IMR-90 (cell line): ENCODE measurements at regions not wholly inside any gene's neighbourhood (a gene's known extent, or its start where the extent isn't known, plus 50 kb on each side); places are given as distances from the start of the nearest gene placed in this dataset.

Source experiments
- ATAC-seq: fragments of 200-7000 bp; cut with Tn5 transposase; 2 replicates; pipeline ENCODE4 v1.9.1; 2020; ENCODE audit warnings: low read depth, mild to moderate bottlenecking, moderate library complexity
- BruUV-seq: library from RNA; stranded (reverse); fragments of 400-500 nt; replicated peaks from 2 replicates; lab custom pipeline; 2021; lab: Mats Ljungman, UMichigan
- CTCF ChIA-PET: fragments of 300-600 bp; formaldehyde crosslinking; extraction: SDS; loops from one replicate; lab custom pipeline; 2021; ENCODE audit warnings: antibody characterized with exemption; lab: Yijun Ruan, JAX
- POLR2A ChIA-PET: fragments of 300-600 bp; sonication (Branson Sonifier 250); formaldehyde crosslinking; loops from one replicate; lab custom pipeline; 2022; ENCODE audit warnings: antibody characterized with exemption; ENCODE audit not compliant: unreplicated experiment; lab: Charles Lee
- DNase-seq: peaks from one replicate; pipeline ENCODE4 v3.0.0; 2013
- H2AFZ ChIP-seq: replicated peaks from 2 replicates; pipeline ENCODE3; 2013; ENCODE audit warnings: low read length, mild to moderate bottlenecking; ENCODE audit not compliant: poor library complexity
- H2AK5ac ChIP-seq: 2 replicates; pipeline ENCODE4 v1.6.1; 2013; ENCODE audit warnings: low read depth, low read length, inconsistent platforms
- H2AK9ac ChIP-seq: replicated peaks from 2 replicates; pipeline ENCODE3; 2013; ENCODE audit warnings: mild to moderate bottlenecking, low read depth, low read length, moderate library complexity; ENCODE audit not compliant: poor library complexity
- H2BK120ac ChIP-seq: 2 replicates; pipeline ENCODE4 v1.6.1; 2013; ENCODE audit warnings: low read depth, low read length, inconsistent platforms
- H2BK15ac ChIP-seq: 3 replicates; pipeline ENCODE4 v1.6.1; 2013; ENCODE audit warnings: low read depth, low read length, inconsistent platforms
- H2BK20ac ChIP-seq: 2 replicates; pipeline ENCODE4 v1.6.1; 2013; ENCODE audit warnings: low read depth, mild to moderate bottlenecking, inconsistent platforms, low read length, moderate library complexity
- H2BK5ac ChIP-seq: 2 replicates; pipeline ENCODE4 v1.6.1; 2013; ENCODE audit warnings: mild to moderate bottlenecking, low read depth, low read length, inconsistent platforms; ENCODE audit not compliant: poor library complexity, severe bottlenecking
- H3K14ac ChIP-seq: replicated peaks from 2 replicates; pipeline ENCODE4 v1.6.1; 2013; ENCODE audit warnings: low read depth, low read length, inconsistent platforms
- H3K18ac ChIP-seq: 2 replicates; pipeline ENCODE4 v1.6.1; 2013; ENCODE audit warnings: low read depth, low read length, control low read depth
- H3K23ac ChIP-seq: 2 replicates; pipeline ENCODE4 v1.6.1; 2013; ENCODE audit warnings: low read depth, low read length, inconsistent platforms
- H3K27ac ChIP-seq: 2 replicates; pipeline ENCODE4 v1.5.1; 2013; ENCODE audit warnings: mild to moderate bottlenecking, control low read depth, low read length; ENCODE audit not compliant: insufficient read depth
- H3K27me3 ChIP-seq: 2 replicates; pipeline ENCODE4 v1.6.1; 2013; ENCODE audit warnings: low read length; ENCODE audit not compliant: control insufficient read depth, insufficient read depth
- H3K36me3 ChIP-seq: 2 replicates; pipeline ENCODE4 v1.6.1; 2013; ENCODE audit warnings: low read length, mixed read lengths; ENCODE audit not compliant: control insufficient read depth, insufficient read depth
- H3K4ac ChIP-seq: 2 replicates; pipeline ENCODE4 v1.6.1; 2013; ENCODE audit warnings: low read depth, low read length, inconsistent platforms
- H3K4me1 ChIP-seq: 2 replicates; pipeline ENCODE4 v1.6.1; 2013; ENCODE audit warnings: low read length, mixed read lengths; ENCODE audit not compliant: control insufficient read depth, insufficient read depth
- H3K4me2 ChIP-seq: 2 replicates; pipeline ENCODE4 v1.6.1; 2013; ENCODE audit warnings: low read depth, mild to moderate bottlenecking, control low read depth, low read length, moderate library complexity
- H3K4me3 ChIP-seq: 2 replicates; pipeline ENCODE4 v1.5.1; 2013; ENCODE audit warnings: low read depth, mild to moderate bottlenecking, control low read depth, low read length, moderate library complexity; ENCODE audit not compliant: insufficient read depth
- H3K56ac ChIP-seq: 2 replicates; pipeline ENCODE4 v1.6.1; 2013; ENCODE audit warnings: low read length, inconsistent platforms; ENCODE audit not compliant: insufficient read depth; ENCODE audit errors: extremely low read depth
- H3K79me1 ChIP-seq, 2 experiments: 2 replicates each; pipeline ENCODE4 v1.6.1; 2013; ENCODE audit warnings: low read length in 2 of 2, inconsistent platforms in 1 of 2, low read depth in 1 of 2
- H3K9ac ChIP-seq: 2 replicates; pipeline ENCODE4 v1.6.1; 2013; ENCODE audit warnings: low read depth, low read length, control low read depth
- H3K9me1 ChIP-seq: 2 replicates; pipeline ENCODE4 v1.6.1; 2013; ENCODE audit warnings: low read length, inconsistent platforms; ENCODE audit not compliant: insufficient read depth
- H3K9me3 ChIP-seq: 2 replicates; pipeline ENCODE4 v1.6.1; 2013; ENCODE audit warnings: low read length; ENCODE audit not compliant: control insufficient read depth, insufficient read depth
- H4K20me1 ChIP-seq: 2 replicates; pipeline ENCODE4 v1.6.1; 2013; ENCODE audit warnings: low read length, inconsistent platforms; ENCODE audit not compliant: insufficient read depth
- H4K5ac ChIP-seq: 2 replicates; pipeline ENCODE4 v1.6.1; 2013; ENCODE audit warnings: mild to moderate bottlenecking, low read depth, low read length, control low read depth
- H4K8ac ChIP-seq, 2 experiments: 2 replicates each; pipeline ENCODE4 v1.6.1; 2013; ENCODE audit warnings: low read depth in 2 of 2, low read length in 2 of 2, control low read depth in 1 of 2, inconsistent platforms in 1 of 2
- H4K91ac ChIP-seq: 2 replicates; pipeline ENCODE4 v1.6.1; 2013; ENCODE audit warnings: low read depth, low read length, inconsistent platforms; ENCODE audit not compliant: insufficient read depth
- CEBPB ChIP-seq: IDR thresholded peaks from 2 replicates; pipeline ENCODE4 v1.6.1; 2012; ENCODE audit warnings: low read depth, low read length, improper control_type of control experiment
- CHD1 ChIP-seq: IDR thresholded peaks from 2 replicates; pipeline ENCODE4 v1.6.1; 2012; ENCODE audit warnings: low read depth, low read length, improper control_type of control experiment
- FOS ChIP-seq: fragments of 150-350 bp; IDR thresholded peaks from 2 replicates; pipeline ENCODE4 v1.6.1; 2016; ENCODE audit warnings: low read depth, low read length
- MAFK ChIP-seq: IDR thresholded peaks from 2 replicates; pipeline ENCODE4 v1.6.1; 2012; ENCODE audit warnings: low read depth, low read length, improper control_type of control experiment
- RAD21 ChIP-seq: IDR thresholded peaks from 2 replicates; pipeline ENCODE4 v1.6.1; 2012; ENCODE audit warnings: low read length, improper control_type of control experiment
- RFX5 ChIP-seq: IDR thresholded peaks from 2 replicates; pipeline ENCODE4 v1.8.0; 2012; ENCODE audit warnings: low read depth, mild to moderate bottlenecking, low read length, moderate library complexity
- SMC3 ChIP-seq: fragments of 150-350 bp; IDR thresholded peaks from 2 replicates; pipeline ENCODE4 v1.6.1; 2016; ENCODE audit warnings: low read depth, mild to moderate bottlenecking, antibody characterized with exemption, low read length, moderate library complexity
- WGBS, 2 experiments: methylation state at CpG; one replicate each; pipeline versions ENCODE4 v1.1.5 to v1.1.7; 2013; ENCODE audit warnings: missing lambda C conversion rate in 2 of 2; ENCODE audit not compliant: insufficient read length in 1 of 2; ENCODE audit errors: extremely low coverage in 2 of 2; 5-methylcytosine and 5-hydroxymethylcytosine counted together
- dilution Hi-C: fragments of 300-500 bp; cut with HindIII; formaldehyde crosslinking; loops from one replicate; pipeline ENCODE4 v1.14.3; 2018; ENCODE audit warnings: low sequenced_read_pairs; ENCODE audit not compliant: unreplicated experiment
- in situ Hi-C: fragments of 300-500 bp; cut with MboI; formaldehyde crosslinking; loops from 3 replicates; pipeline ENCODE4 v1.14.3; 2019; ENCODE audit warnings: low sequenced_read_pairs, inconsistent platforms, mixed read lengths
- intact Hi-C: fragments of 100-400 bp; cut with micrococcal nuclease; formaldehyde crosslinking; loops from 2 replicates; pipeline ENCODE4 v1.10.0; 2022
- TF ChIP-seq, protein P1 (sequence below): conservative IDR thresholded peaks from 2 replicates; pipeline ENCODE4 v1.5.1; 2012; ENCODE audit warnings: mild to moderate bottlenecking, low read depth, low read length, improper control_type of control experiment
- TF ChIP-seq, protein P2 (sequence below): fragments of 150-350 bp; IDR thresholded peaks from 2 replicates; pipeline ENCODE4 v1.6.1; 2016; ENCODE audit warnings: low read depth, mild to moderate bottlenecking, low read length, moderate library complexity, borderline replicate concordance

- peak overlapping the region; percentile 56; the same call in 1 of the 2 replicates for H4K5ac ChIP-seq
- H3K18ac ChIP-seq = peak overlapping the region; percentile 68; the same call in 1 of the 2 replicates
- H2BK120ac ChIP-seq = peak overlapping the region; percentile 77
- no peak overlapping the region for H2AFZ ChIP-seq
- H3K36me3 ChIP-seq = no peaks in the 10 kb centered on the region
- peak overlapping the region; percentile 60; the same call in 1 of the 3 replicates for H2BK15ac ChIP-seq
- H4K20me1 ChIP-seq = no peaks in the 10 kb centered on the region
- CTCF ChIA-PET = interaction anchor here (1.4 to 1.5 kb wide), 2 partner anchors 12 to 30 kb away, joined by 3 read pairs; no protein-coding TSS in a partner anchor
- dilution Hi-C loops (no loop called here), intact Hi-C loops (no loop called here), in situ Hi-C loops (loop anchor here (25.0 kb wide), 1 partner anchor 98 kb away; the partner anchor contains the start of gene STK17B)
- H2AK9ac ChIP-seq = no peak overlapping the region
- H2BK20ac ChIP-seq = peak overlapping the region; percentile 62; the same call in 1 of the 2 replicates
- no peaks in the 10 kb centered on the region for H3K27me3 ChIP-seq
- 88% methylated on average over 2 of the region's 5 CpGs; no CpG with 5 or more reads in 1 of the 2 experiments for WGBS, 2 experiments
- peaks cover 5% of the 10 kb centered on the region; the same call in 1 of the 2 replicates for H3K4me1 ChIP-seq
- H3K14ac ChIP-seq = no peak overlapping the region; the same call in none of the 2 replicates
- H3K9me3 ChIP-seq = no peaks in the 10 kb centered on the region
- peak overlapping the region; percentile 96 for H2BK5ac ChIP-seq
- H3K79me1 ChIP-seq = peaks cover 0 to 2% of the 10 kb centered on the region in 2 experiments; a peak in 1 of 4 replicates
- no peak overlapping the region for H3K27ac ChIP-seq
- H3K4me3 ChIP-seq = no peak overlapping the region
- H3K23ac ChIP-seq = peak overlapping the region; percentile 37; the same call in 1 of the 2 replicates
- no peak for ATAC-seq
- POLR2A ChIA-PET = no interaction called here
- TF ChIP-seq, protein P1, sequence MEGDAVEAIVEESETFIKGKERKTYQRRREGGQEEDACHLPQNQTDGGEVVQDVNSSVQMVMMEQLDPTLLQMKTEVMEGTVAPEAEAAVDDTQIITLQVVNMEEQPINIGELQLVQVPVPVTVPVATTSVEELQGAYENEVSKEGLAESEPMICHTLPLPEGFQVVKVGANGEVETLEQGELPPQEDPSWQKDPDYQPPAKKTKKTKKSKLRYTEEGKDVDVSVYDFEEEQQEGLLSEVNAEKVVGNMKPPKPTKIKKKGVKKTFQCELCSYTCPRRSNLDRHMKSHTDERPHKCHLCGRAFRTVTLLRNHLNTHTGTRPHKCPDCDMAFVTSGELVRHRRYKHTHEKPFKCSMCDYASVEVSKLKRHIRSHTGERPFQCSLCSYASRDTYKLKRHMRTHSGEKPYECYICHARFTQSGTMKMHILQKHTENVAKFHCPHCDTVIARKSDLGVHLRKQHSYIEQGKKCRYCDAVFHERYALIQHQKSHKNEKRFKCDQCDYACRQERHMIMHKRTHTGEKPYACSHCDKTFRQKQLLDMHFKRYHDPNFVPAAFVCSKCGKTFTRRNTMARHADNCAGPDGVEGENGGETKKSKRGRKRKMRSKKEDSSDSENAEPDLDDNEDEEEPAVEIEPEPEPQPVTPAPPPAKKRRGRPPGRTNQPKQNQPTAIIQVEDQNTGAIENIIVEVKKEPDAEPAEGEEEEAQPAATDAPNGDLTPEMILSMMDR = no peak
- TF ChIP-seq RAD21 = no peak
- TF ChIP-seq CEBPB = no peak
- TF ChIP-seq, protein P2, sequence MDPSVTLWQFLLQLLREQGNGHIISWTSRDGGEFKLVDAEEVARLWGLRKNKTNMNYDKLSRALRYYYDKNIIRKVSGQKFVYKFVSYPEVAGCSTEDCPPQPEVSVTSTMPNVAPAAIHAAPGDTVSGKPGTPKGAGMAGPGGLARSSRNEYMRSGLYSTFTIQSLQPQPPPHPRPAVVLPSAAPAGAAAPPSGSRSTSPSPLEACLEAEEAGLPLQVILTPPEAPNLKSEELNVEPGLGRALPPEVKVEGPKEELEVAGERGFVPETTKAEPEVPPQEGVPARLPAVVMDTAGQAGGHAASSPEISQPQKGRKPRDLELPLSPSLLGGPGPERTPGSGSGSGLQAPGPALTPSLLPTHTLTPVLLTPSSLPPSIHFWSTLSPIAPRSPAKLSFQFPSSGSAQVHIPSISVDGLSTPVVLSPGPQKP = no peak
- TF ChIP-seq RFX5 = no peak
- no peak for TF ChIP-seq CHD1
- TF ChIP-seq FOS = no peak
- TF ChIP-seq SMC3 = no peak
- no peak for TF ChIP-seq MAFK
- peak overlapping the region; percentile 34 to 61; a peak in 3 of 4 replicates for H4K8ac ChIP-seq
- H4K91ac ChIP-seq = 0 out of 2 replicates have a peak overlapping the region, but pooled peaks have one; percentile 26
- no TSS peak for BruUV-seq
- H3K4me2 ChIP-seq = peak overlapping the region; percentile 79; the same call in 1 of the 2 replicates
- H3K9ac ChIP-seq = no peak overlapping the region
- H3K9me1 ChIP-seq = peaks cover 2% of the 10 kb centered on the region; the same call in 1 of the 2 replicates
- no peak overlapping the region for H2AK5ac ChIP-seq
- peak overlapping the region; percentile 59; the same call in 1 of the 2 replicates for H3K4ac ChIP-seq
- DNase-seq = no peak
- peak overlapping the region; percentile 28; the same call in 1 of the 2 replicates for H3K56ac ChIP-seq
Measured at GRCh38 chr2:196260546-196260945, 89.2 kb upstream of the STK17B start.
